B cell (primary cell): ENCODE measurements at regions not wholly inside any gene's neighbourhood (a gene's known extent, or its start where the extent isn't known, plus 50 kb on each side); places are given as distances from the start of the nearest gene placed in this dataset.

Source experiments
- ATAC-seq: fragments of 200-7000 bp; cut with Tn5 transposase; one replicate; pipeline ENCODE4 v1.10.0; 2021; ENCODE audit warnings: low read depth, mild to moderate bottlenecking, moderate number of reproducible peaks, moderate library complexity
- CTCF ChIA-PET: fragments of 350-600 bp; sonication (Branson Sonifier 250); formaldehyde crosslinking; loops from one replicate; lab custom pipeline; 2021; ENCODE audit warnings: antibody characterized with exemption, inconsistent platforms; lab: Charles Lee
- POLR2A ChIA-PET: fragments of 350-600 bp; sonication (Branson Sonifier 250); formaldehyde crosslinking; loops from one replicate; lab custom pipeline; 2021; ENCODE audit warnings: antibody characterized with exemption; lab: Charles Lee
- DNase-seq: peaks from one replicate; pipeline ENCODE4 v3.0.0; 2013
- H2AFZ ChIP-seq: 2 replicates; pipeline ENCODE4 v1.6.1; 2012; ENCODE audit warnings: mild to moderate bottlenecking, low read depth, low read length; ENCODE audit not compliant: insufficient read depth, poor library complexity, severe bottlenecking
- H3K27ac ChIP-seq, 2 donors: 1 replicate in 1 of 2; 2 replicates in 1 of 2; pipeline ENCODE4 v1.5.1; 2012 to 2013; ENCODE audit warnings: low read length in 2 of 2, mild to moderate bottlenecking in 2 of 2, moderate library complexity in 1 of 2
- H3K27me3 ChIP-seq, 4 experiments: fragments of 200-600 bp in 1 of 4; sonication (generic) in 1 of 4; replicated peaks in 1 of 4; 1 replicate in 2 of 4; 2 replicates in 2 of 4; pipeline versions ENCODE4 v1.6.1 to v1.7.0; 2013 to 2016; ENCODE audit warnings: low read length in 3 of 4, mild to moderate bottlenecking in 2 of 4, mixed read lengths in 1 of 4, moderate library complexity in 1 of 4; ENCODE audit not compliant: insufficient read depth in 4 of 4, control insufficient read depth in 3 of 4; ENCODE audit errors: control extremely low read depth in 1 of 4
- H3K36me3 ChIP-seq, 2 experiments: replicated peaks in 1 of 2; 1 replicate in 1 of 2; 2 replicates in 1 of 2; pipeline versions ENCODE4 v1.6.1 to v1.7.1; 2013; ENCODE audit warnings: low read length in 1 of 2; ENCODE audit not compliant: insufficient read depth in 2 of 2, control insufficient read depth in 1 of 2; ENCODE audit errors: control extremely low read depth in 1 of 2, extremely low read depth in 1 of 2
- H3K4me1 ChIP-seq, 2 donors: fragments of 200-600 bp in 1 of 2; sonication (generic) in 1 of 2; 1 replicate in 1 of 2; 2 replicates in 1 of 2; pipeline versions ENCODE4 v1.5.1 to v1.6.1; 2013 to 2017; ENCODE audit warnings: low read length in 2 of 2; ENCODE audit not compliant: control insufficient read depth in 2 of 2, insufficient read depth in 2 of 2
- H3K4me2 ChIP-seq: replicated peaks from 2 replicates; pipeline ENCODE3; 2012; ENCODE audit warnings: mild to moderate bottlenecking, low read depth, low read length; ENCODE audit not compliant: poor library complexity, severe bottlenecking
- H3K4me3 ChIP-seq, 5 experiments: fragments of 200-600 bp in 1 of 5; sonication (generic) in 1 of 5; 1 replicate in 3 of 5; 2 replicates in 2 of 5; pipeline versions ENCODE4 v1.5.1 to v1.7.0; 2011 to 2016; ENCODE audit warnings: low read length in 4 of 5, mild to moderate bottlenecking in 4 of 5, low read depth in 2 of 5, control low read depth in 1 of 5, moderate library complexity in 1 of 5; ENCODE audit not compliant: insufficient read depth in 1 of 5; ENCODE audit errors: control extremely low read depth in 1 of 5, extremely low read depth in 1 of 5
- H3K79me2 ChIP-seq: fragments of 200-600 bp; sonication (generic); one replicate; pipeline ENCODE4 v1.6.0; 2016; ENCODE audit warnings: low read length; ENCODE audit not compliant: control insufficient read depth, insufficient read depth
- H3K9ac ChIP-seq: fragments of 200-600 bp; sonication (generic); 2 replicates; pipeline ENCODE4 v1.6.1; 2017; ENCODE audit warnings: mild to moderate bottlenecking, low read length, moderate library complexity
- H3K9me3 ChIP-seq, 3 donors: one replicate each; pipeline versions ENCODE4 v1.6.1 to v1.7.1; 2013; ENCODE audit warnings: low read length in 2 of 3; ENCODE audit not compliant: control insufficient read depth in 2 of 3, insufficient read depth in 1 of 3; ENCODE audit errors: control extremely low read depth in 1 of 3
- H4K20me1 ChIP-seq: 2 replicates; pipeline ENCODE4 v1.6.0; 2012; ENCODE audit warnings: mild to moderate bottlenecking, low read length; ENCODE audit not compliant: insufficient read depth, control insufficient read depth, poor library complexity, severe bottlenecking
- H3K27ac Mint-ChIP-seq: one replicate; pipeline ENCODE4 v1.8.0; 2021; ENCODE audit warnings: mixed read lengths
- H3K27me3 Mint-ChIP-seq: one replicate; pipeline ENCODE4 v1.8.0; 2021; ENCODE audit warnings: mixed read lengths
- H3K4me1 Mint-ChIP-seq: one replicate; pipeline ENCODE4 v1.8.0; 2021; ENCODE audit warnings: mixed read lengths
- H3K4me3 Mint-ChIP-seq: one replicate; pipeline ENCODE4 v1.8.0; 2021; ENCODE audit warnings: mixed read lengths
- H3K9me3 Mint-ChIP-seq: one replicate; pipeline ENCODE4 v1.8.0; 2022; ENCODE audit warnings: mixed read lengths; ENCODE audit not compliant: insufficient read depth
- CTCF ChIP-seq: fragments of 200-600 bp; IDR thresholded peaks from one replicate; pipeline ENCODE4 v1.8.0; 2022; ENCODE audit warnings: antibody characterized with exemption, mild to moderate bottlenecking
- EZH2 ChIP-seq: IDR thresholded peaks from 2 replicates; pipeline ENCODE4 v1.6.1; 2012; ENCODE audit warnings: borderline replicate concordance, low read depth, mild to moderate bottlenecking, moderate library complexity, low read length; ENCODE audit not compliant: insufficient read depth, poor library complexity, severe bottlenecking
- WGBS: methylation state at CpG from one replicate; pipeline ENCODE4 v1.1.5; 2013; ENCODE audit warnings: missing lambda C conversion rate; ENCODE audit not compliant: insufficient coverage; 5-methylcytosine and 5-hydroxymethylcytosine counted together
- intact Hi-C: fragments of 100-400 bp; cut with micrococcal nuclease; formaldehyde crosslinking; loops from one replicate; pipeline ENCODE4 v1.10.0; 2022

DNA sequence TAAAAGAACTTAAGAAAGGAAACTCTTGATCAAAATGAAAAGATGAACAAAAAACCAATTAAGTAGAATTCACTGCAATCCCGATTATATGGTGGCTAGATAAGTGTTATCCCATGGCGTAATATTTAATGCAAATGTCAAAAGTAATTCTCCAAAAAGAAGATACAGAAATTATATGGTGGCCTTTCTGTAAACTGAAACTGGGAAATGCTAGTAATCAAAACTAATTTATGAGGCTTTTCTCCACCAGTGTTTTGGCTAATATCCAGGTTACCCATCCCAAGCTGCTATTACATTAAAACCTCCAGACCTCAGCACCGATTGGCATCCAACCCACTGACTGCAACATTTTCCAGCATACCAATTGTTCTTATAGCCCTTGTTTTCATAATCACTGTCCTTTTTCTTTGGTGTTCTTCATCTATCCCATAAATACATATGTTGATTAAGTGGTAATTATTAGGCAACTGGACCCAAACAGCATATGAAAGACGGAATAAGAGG is 77.2 kb upstream of the TNRC6A start:
- no peak overlapping the region for H2AFZ ChIP-seq
- no peaks in the 10 kb centered on the region for H3K79me2 ChIP-seq
- intact Hi-C loops: no loop called here
- H3K27me3 Mint-ChIP-seq: no peaks in the 10 kb centered on the region
- no peaks in the 10 kb centered on the region for H3K27me3 ChIP-seq
- ChIA-PET CTCF (no interaction called here), POLR2A (no interaction called here)
- no peaks in the 10 kb centered on the region for H3K36me3 ChIP-seq
- WGBS: 60% methylated on average over 1 of the region's 4 CpGs
- H3K9me3 ChIP-seq: no peaks in the 10 kb centered on the region
- no peaks in the 10 kb centered on the region for H3K4me1 Mint-ChIP-seq
- H3K9ac ChIP-seq: no peak overlapping the region
- H3K27ac Mint-ChIP-seq: no peak overlapping the region
- H3K4me3 Mint-ChIP-seq: no peak overlapping the region
- no peak overlapping the region for H3K4me3 ChIP-seq
- no peak overlapping the region for H3K4me2 ChIP-seq
- H3K27ac ChIP-seq: no peak overlapping the region
- no peaks in the 10 kb centered on the region for H4K20me1 ChIP-seq
- no peak for ATAC-seq
- H3K9me3 Mint-ChIP-seq: no peaks in the 10 kb centered on the region
- H3K4me1 ChIP-seq: no peaks in the 10 kb centered on the region
- no peak for DNase-seq
- TF ChIP-seq CTCF (no peak), EZH2 (no peak)

DNA sequence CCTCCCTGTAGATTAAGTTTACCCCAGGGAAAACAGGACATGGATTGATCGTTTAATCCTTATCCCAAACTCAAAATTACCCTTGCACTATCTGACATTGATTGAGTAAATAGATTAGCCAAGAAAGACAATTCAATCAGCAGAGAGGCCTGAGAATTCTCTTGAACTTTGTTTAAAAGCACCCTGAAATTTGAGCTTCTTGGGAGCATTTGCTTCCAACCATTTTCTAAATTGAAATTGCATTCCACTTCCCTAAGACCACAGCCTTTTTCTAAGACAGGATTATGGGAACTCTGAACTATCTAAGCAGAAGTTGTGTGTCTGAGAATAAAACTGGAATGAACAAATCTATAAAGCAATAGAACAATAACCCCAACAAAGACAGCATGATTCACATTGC is 76.6 kb upstream of the TNRC6A start:
- H3K27me3 Mint-ChIP-seq: no peaks in the 10 kb centered on the region
- H3K4me1 Mint-ChIP-seq: no peaks in the 10 kb centered on the region
- Histone ChIP-seq H4K20me1 (no peaks in the 10 kb centered on the region), H3K9me3 (no peaks in the 10 kb centered on the region), H3K4me3 (no peak overlapping the region), H3K36me3 (no peaks in the 10 kb centered on the region), H3K27ac (no peak overlapping the region), H3K27me3 (no peaks in the 10 kb centered on the region), H3K4me2 (no peak overlapping the region), H3K79me2 (no peaks in the 10 kb centered on the region), H3K4me1 (no peaks in the 10 kb centered on the region), H2AFZ (no peak overlapping the region), H3K9ac (no peak overlapping the region)
- no peaks in the 10 kb centered on the region for H3K9me3 Mint-ChIP-seq
- no peak for ATAC-seq
- DNase-seq: no peak
- CTCF ChIA-PET: no interaction called here
- POLR2A ChIA-PET: no interaction called here
- intact Hi-C loops: no loop called here
- no peak overlapping the region for H3K27ac Mint-ChIP-seq
- no peak for TF ChIP-seq CTCF
- TF ChIP-seq EZH2: no peak
- no CpG with 5 or more reads among the region's 1 CpG for WGBS
- H3K4me3 Mint-ChIP-seq: no peak overlapping the region
